ENCODE measurements at regions not wholly inside any gene's neighbourhood (a gene's known extent, or its start where the extent isn't known, plus 50 kb on each side); places are given as distances from the start of the nearest gene placed in this dataset.

DNA sequence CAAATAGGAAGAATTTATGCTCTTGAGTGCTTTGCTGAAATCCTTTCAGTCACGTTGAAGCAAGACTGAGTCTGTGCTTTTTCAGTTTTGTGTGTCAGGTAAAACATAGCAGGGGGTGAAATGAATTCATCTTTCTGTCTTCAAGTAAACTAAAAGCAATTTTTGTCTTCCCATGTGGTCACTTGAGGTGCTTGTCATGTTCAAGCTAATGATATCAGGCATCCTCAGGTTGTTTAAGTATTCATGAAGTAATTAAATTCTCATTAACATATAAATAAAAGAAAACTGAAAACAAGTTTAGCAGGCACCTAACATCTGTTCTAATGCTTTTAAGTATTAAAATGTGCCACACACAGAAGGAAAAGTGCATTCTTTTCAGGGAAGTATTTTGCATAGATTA lies 2701.3 kb downstream of the PCDH9 start:
- no peak overlapping the region for H3K27ac Mint-ChIP-seq (ENCODE audit: unreplicated experiment)
- no peaks in the 10 kb centered on the region for H3K36me3 Mint-ChIP-seq (ENCODE audit: unreplicated experiment)
- H3K9me3 Mint-ChIP-seq (ENCODE audit: unreplicated experiment) = peaks cover 7% of the 10 kb centered on the region
- no peaks in the 10 kb centered on the region for H3K27me3 Mint-ChIP-seq (ENCODE audit: unreplicated experiment)
- peaks cover 4% of the 10 kb centered on the region for H3K4me1 Mint-ChIP-seq (ENCODE audit: unreplicated experiment)
- no peak for DNase-seq (ENCODE audit: extremely low spot score, unreplicated experiment)
- TF ChIP-seq, protein P1, sequence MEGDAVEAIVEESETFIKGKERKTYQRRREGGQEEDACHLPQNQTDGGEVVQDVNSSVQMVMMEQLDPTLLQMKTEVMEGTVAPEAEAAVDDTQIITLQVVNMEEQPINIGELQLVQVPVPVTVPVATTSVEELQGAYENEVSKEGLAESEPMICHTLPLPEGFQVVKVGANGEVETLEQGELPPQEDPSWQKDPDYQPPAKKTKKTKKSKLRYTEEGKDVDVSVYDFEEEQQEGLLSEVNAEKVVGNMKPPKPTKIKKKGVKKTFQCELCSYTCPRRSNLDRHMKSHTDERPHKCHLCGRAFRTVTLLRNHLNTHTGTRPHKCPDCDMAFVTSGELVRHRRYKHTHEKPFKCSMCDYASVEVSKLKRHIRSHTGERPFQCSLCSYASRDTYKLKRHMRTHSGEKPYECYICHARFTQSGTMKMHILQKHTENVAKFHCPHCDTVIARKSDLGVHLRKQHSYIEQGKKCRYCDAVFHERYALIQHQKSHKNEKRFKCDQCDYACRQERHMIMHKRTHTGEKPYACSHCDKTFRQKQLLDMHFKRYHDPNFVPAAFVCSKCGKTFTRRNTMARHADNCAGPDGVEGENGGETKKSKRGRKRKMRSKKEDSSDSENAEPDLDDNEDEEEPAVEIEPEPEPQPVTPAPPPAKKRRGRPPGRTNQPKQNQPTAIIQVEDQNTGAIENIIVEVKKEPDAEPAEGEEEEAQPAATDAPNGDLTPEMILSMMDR (IDR thresholded peaks at IDR 0.05) = no peak
- H3K4me3 Mint-ChIP-seq (ENCODE audit: unreplicated experiment) = no peak overlapping the region

DNA sequence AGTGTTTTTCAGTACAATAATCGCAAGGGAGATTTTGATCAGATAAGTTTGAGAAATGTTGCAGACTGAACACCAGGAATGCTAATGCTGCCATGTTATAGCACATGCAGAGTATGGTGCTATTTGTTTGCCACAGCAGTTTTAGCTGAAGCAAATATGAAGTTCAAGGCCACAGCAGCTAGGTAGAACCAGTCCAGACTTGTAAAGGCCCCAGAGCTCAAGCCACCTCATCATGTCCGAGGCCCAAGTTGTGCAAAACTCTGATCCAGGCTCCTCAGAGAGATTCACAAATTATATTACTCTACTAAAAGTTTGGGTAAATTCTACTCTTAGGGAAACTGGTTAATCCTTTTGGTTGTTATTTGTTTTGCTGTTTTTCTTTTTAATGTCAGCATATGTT lies 2702.6 kb downstream of the PCDH9 start:
- H3K27me3 Mint-ChIP-seq (ENCODE audit: unreplicated experiment) = no peaks in the 10 kb centered on the region
- TF ChIP-seq, protein P1 (IDR thresholded peaks at IDR 0.05) = no peak

GRCh38 chr13:64525687-64526086 lies 2704.4 kb downstream of the PCDH9 start:
- DNase-seq (ENCODE audit: extremely low spot score, unreplicated experiment) = no peak
- no peaks in the 10 kb centered on the region for H3K9me3 Mint-ChIP-seq (ENCODE audit: unreplicated experiment)
- no peaks in the 10 kb centered on the region for H3K27me3 Mint-ChIP-seq (ENCODE audit: unreplicated experiment)
- H3K4me1 Mint-ChIP-seq (ENCODE audit: unreplicated experiment) = peaks cover 2% of the 10 kb centered on the region
- TF ChIP-seq, protein P1 (IDR thresholded peaks at IDR 0.05) = no peak
- no peak overlapping the region for H3K4me3 Mint-ChIP-seq (ENCODE audit: unreplicated experiment)
- no peaks in the 10 kb centered on the region for H3K36me3 Mint-ChIP-seq (ENCODE audit: unreplicated experiment)
- H3K27ac Mint-ChIP-seq (ENCODE audit: unreplicated experiment) = no peak overlapping the region

More for the DNA sequence above, 2702.6 kb downstream of the PCDH9 start:
- Mint-ChIP-seq H3K9me3 (ENCODE audit: unreplicated experiment) (peaks cover 4% of the 10 kb centered on the region), H3K36me3 (ENCODE audit: unreplicated experiment) (no peaks in the 10 kb centered on the region), H3K4me3 (ENCODE audit: unreplicated experiment) (no peak overlapping the region), H3K27ac (ENCODE audit: unreplicated experiment) (no peak overlapping the region), H3K4me1 (ENCODE audit: unreplicated experiment) (peaks cover 2% of the 10 kb centered on the region)
- no peak for DNase-seq (ENCODE audit: extremely low spot score, unreplicated experiment)

DNA sequence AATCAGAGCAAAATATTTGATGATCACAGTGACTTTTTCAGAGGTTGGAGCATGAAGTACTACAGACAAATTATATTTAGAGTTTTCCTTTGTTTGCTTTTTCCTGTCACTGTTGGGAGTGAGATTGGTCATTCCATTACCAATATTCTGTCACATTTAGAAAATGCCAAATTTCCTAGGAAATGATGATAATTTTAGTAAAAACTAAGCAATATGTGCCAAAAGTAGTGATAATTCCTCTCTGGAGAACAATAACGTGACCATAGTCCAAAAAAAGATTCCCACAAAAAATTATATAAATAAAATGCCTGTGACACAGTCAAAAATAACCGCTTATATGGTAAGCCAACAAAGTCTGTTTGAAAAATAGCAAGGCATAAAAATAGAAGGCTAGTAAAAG lies 2719.4 kb downstream of the PCDH9 start:
- H3K36me3 Mint-ChIP-seq (ENCODE audit: unreplicated experiment) = no peaks in the 10 kb centered on the region
- H3K27me3 Mint-ChIP-seq (ENCODE audit: unreplicated experiment) = no peaks in the 10 kb centered on the region
- DNase-seq (ENCODE audit: extremely low spot score, unreplicated experiment) = no peak
- peaks cover 14% of the 10 kb centered on the region for H3K9me3 Mint-ChIP-seq (ENCODE audit: unreplicated experiment)
- TF ChIP-seq, protein P1 (IDR thresholded peaks at IDR 0.05) = no peak
- H3K4me1 Mint-ChIP-seq (ENCODE audit: unreplicated experiment) = no peaks in the 10 kb centered on the region
- H3K27ac Mint-ChIP-seq (ENCODE audit: unreplicated experiment) = no peak overlapping the region
- no peak overlapping the region for H3K4me3 Mint-ChIP-seq (ENCODE audit: unreplicated experiment)

DNA sequence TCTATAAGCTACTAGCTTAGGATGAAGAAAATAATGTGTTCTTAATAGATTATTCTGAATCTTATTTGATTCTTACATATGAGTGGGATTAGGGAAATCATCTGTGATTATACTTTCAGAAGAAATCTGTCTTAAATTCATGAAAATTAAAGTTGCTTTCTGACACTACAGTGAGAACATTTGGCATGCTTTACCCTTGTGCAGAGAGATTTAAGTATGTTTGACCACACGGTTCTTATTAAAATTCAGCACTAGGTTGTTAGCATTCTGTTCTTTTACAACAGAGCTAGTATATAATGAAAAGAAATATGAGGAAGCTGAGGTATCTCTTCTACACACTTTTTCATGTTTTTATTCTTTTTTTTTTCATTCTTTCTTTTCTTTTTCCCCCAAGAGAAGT lies 2723.9 kb downstream of the PCDH9 start:
- no peak for DNase-seq (ENCODE audit: extremely low spot score, unreplicated experiment)
- no peaks in the 10 kb centered on the region for H3K27me3 Mint-ChIP-seq (ENCODE audit: unreplicated experiment)
- H3K4me3 Mint-ChIP-seq (ENCODE audit: unreplicated experiment) = no peak overlapping the region
- H3K4me1 Mint-ChIP-seq (ENCODE audit: unreplicated experiment) = no peaks in the 10 kb centered on the region
- peaks cover 7% of the 10 kb centered on the region for H3K9me3 Mint-ChIP-seq (ENCODE audit: unreplicated experiment)
- H3K27ac Mint-ChIP-seq (ENCODE audit: unreplicated experiment) = no peak overlapping the region
- TF ChIP-seq, protein P1 (IDR thresholded peaks at IDR 0.05) = no peak
- no peaks in the 10 kb centered on the region for H3K36me3 Mint-ChIP-seq (ENCODE audit: unreplicated experiment)
